ENCODE measurements at regions not wholly inside any gene's neighbourhood (a gene's known extent, or its start where the extent isn't known, plus 50 kb on each side); places are given as distances from the start of the nearest gene placed in this dataset.

- TF ChIP-seq, protein P1, sequence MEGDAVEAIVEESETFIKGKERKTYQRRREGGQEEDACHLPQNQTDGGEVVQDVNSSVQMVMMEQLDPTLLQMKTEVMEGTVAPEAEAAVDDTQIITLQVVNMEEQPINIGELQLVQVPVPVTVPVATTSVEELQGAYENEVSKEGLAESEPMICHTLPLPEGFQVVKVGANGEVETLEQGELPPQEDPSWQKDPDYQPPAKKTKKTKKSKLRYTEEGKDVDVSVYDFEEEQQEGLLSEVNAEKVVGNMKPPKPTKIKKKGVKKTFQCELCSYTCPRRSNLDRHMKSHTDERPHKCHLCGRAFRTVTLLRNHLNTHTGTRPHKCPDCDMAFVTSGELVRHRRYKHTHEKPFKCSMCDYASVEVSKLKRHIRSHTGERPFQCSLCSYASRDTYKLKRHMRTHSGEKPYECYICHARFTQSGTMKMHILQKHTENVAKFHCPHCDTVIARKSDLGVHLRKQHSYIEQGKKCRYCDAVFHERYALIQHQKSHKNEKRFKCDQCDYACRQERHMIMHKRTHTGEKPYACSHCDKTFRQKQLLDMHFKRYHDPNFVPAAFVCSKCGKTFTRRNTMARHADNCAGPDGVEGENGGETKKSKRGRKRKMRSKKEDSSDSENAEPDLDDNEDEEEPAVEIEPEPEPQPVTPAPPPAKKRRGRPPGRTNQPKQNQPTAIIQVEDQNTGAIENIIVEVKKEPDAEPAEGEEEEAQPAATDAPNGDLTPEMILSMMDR (IDR thresholded peaks at IDR 0.05): no peak
- no peak for TF ChIP-seq POLR2A (IDR thresholded peaks at IDR 0.05)
- no peak for TF ChIP-seq EP300 (IDR thresholded peaks at IDR 0.05)
These were observed 58.5 kb upstream of the B3GAT2 start for GRCh38 chr6:71015392-71015791.
